Posterior vena cava (tissue), 2 donors: ENCODE measurements at regions not wholly inside any gene's neighbourhood (a gene's known extent, or its start where the extent isn't known, plus 50 kb on each side); places are given as distances from the start of the nearest gene placed in this dataset.

Experiments used
- DNase-seq: peaks from one replicate; pipeline ENCODE4 v3.0.0-alpha.2; 2020; ENCODE audit warnings: low spot score
- intact Hi-C, 2 donors: fragments of 100-400 bp; cut with DNase I; formaldehyde crosslinking; loops; one replicate each; pipeline versions ENCODE4 v1.14.1 to v1.14.2; 2022 to 2023
- donor health status: DM: yes; HTN: yes; CAD: no.
- donor health status: DM: yes; HTN: yes; CAD: no.

DNA sequence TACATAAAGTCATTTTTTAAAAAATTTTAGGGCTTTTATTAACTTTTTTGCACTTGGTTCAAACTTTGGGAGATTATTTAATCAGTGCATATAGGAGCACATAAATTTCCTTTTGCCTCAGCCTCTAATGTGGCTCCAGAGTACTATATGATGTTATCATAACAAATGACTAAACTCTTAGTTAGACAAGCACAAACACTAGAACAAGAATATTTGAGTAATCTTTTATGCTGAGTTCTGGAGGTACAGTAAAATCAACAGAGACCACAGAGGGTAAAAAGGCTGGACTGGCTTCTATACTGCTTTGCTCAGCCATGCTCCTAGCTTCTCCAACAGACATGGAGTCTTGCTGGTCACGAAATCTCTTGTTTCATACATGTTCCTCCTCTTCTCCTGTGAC is 52.5 kb upstream of the SGCD start:
- intact Hi-C loops = no loop called here
- DNase-seq = no peak
